Muscle of leg (tissue), 3 donors: ENCODE measurements at regions not wholly inside any gene's neighbourhood (a gene's known extent, or its start where the extent isn't known, plus 50 kb on each side); places are given as distances from the start of the nearest gene placed in this dataset.

Experiments
- DNase-seq: peaks from one replicate; pipeline ENCODE4 v3.0.0; 2013
- H3K27ac ChIP-seq: one replicate; pipeline ENCODE4 v1.5.1; 2013; ENCODE audit warnings: mild to moderate bottlenecking, low read length, control low read depth
- H3K27me3 ChIP-seq: one replicate; pipeline ENCODE4 v1.6.1; 2013; ENCODE audit warnings: low read length; ENCODE audit not compliant: control insufficient read depth, insufficient read depth
- H3K36me3 ChIP-seq: one replicate; pipeline ENCODE4 v1.6.1; 2013; ENCODE audit warnings: low read length; ENCODE audit not compliant: control insufficient read depth, insufficient read depth
- H3K4me1 ChIP-seq: one replicate; pipeline ENCODE4 v1.6.1; 2013; ENCODE audit warnings: low read length; ENCODE audit not compliant: control insufficient read depth, insufficient read depth
- H3K4me3 ChIP-seq: one replicate; pipeline ENCODE4 v1.5.1; 2013; ENCODE audit warnings: low read length, control low read depth
- H3K9me3 ChIP-seq: replicated peaks from 2 replicates; pipeline ENCODE4 v1.6.1; 2013; ENCODE audit warnings: low read depth, low read length; ENCODE audit not compliant: control insufficient read depth
- WGBS: methylation state at CpG from one replicate; pipeline ENCODE4 v1.1.5; 2013; ENCODE audit warnings: missing lambda C conversion rate; ENCODE audit not compliant: insufficient coverage; 5-methylcytosine and 5-hydroxymethylcytosine counted together

GRCh38 chr7:42311195-42311594 lies 74.2 kb upstream of the GLI3 start:
- peaks cover 3% of the 10 kb centered on the region for H3K9me3 ChIP-seq
- H3K27me3 ChIP-seq = no peaks in the 10 kb centered on the region
- H3K4me1 ChIP-seq = no peaks in the 10 kb centered on the region
- no peak for DNase-seq
- no peak overlapping the region for H3K27ac ChIP-seq
- no peaks in the 10 kb centered on the region for H3K36me3 ChIP-seq
- no peak overlapping the region for H3K4me3 ChIP-seq

- DNase-seq = no peak
- Histone ChIP-seq H3K27ac (no peak overlapping the region), H3K4me3 (no peak overlapping the region), H3K9me3 (no peaks in the 10 kb centered on the region), H3K36me3 (no peaks in the 10 kb centered on the region), H3K27me3 (no peaks in the 10 kb centered on the region), H3K4me1 (no peaks in the 10 kb centered on the region)
- WGBS = 66% methylated on average over 5 of the region's 8 CpGs
Observed at GRCh38 chr7:42292991-42293521, 56.0 kb upstream of the GLI3 start.

GRCh38 chr7:42289473-42289872 lies 52.5 kb upstream of the GLI3 start:
- Histone ChIP-seq H3K36me3 (no peaks in the 10 kb centered on the region), H3K4me3 (no peak overlapping the region), H3K27ac (no peak overlapping the region), H3K9me3 (no peaks in the 10 kb centered on the region), H3K27me3 (no peaks in the 10 kb centered on the region), H3K4me1 (no peaks in the 10 kb centered on the region)
- whole genome bisulfite sequencing = no CpG with 5 or more reads among the region's 1 CpG
- no peak for DNase-seq
